ENCODE measurements at regions not wholly inside any gene's neighbourhood (a gene's known extent, or its start where the extent isn't known, plus 50 kb on each side); places are given as distances from the start of the nearest gene placed in this dataset.

- DNase-seq (ENCODE audit: low spot score): no peak
Measured at GRCh38 chr18:56173542-56174220, 464.7 kb downstream of the TXNL1 start.

DNA sequence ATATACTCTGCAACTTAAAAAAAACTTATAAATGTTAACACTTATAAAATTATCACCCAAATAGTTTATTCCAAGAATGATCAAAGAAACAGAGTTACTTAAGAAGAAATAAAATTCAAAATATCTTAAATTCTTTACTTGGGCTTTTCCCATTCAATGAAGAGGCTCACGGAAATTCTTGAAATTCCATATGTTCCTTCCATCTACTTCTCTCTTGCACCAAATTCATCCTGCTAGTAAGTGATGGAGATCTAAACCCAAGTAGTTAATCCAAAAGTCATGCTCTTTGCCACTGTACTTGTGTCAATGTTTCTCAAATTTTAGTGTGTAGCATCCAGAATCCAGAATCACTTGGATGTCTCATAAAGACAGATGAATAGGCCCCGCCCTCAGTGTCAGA lies 465.9 kb downstream of the TXNL1 start:
- no peak for DNase-seq (ENCODE audit: low spot score)

DNA sequence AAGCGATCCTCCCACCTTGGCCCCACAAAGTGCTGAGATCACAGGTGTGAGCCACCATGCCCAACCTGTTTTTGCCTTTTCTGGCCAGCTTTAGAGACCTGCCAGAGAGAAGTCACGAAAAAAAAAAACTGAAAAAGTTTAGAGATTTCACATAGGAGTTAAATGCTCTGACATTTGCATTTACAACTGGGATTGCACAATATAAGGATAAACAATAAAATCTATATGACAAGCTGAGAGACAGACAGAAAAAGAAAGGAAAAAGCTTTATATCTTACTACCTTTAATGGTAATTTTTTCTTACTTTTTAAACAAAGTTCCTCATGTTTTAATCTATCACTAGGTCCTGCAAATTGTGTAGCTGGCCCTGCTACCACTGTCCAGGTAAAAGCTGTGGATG lies 466.5 kb downstream of the TXNL1 start:
- no peak for DNase-seq (ENCODE audit: low spot score)

GRCh38 chr18:56168049-56168781 lies 470.2 kb downstream of the TXNL1 start:
- DNase-seq (ENCODE audit: low spot score): no peak

- DNase-seq (ENCODE audit: low spot score): no peak
Measured at GRCh38 chr18:56167366-56167765, 471.0 kb downstream of the TXNL1 start.

DNA sequence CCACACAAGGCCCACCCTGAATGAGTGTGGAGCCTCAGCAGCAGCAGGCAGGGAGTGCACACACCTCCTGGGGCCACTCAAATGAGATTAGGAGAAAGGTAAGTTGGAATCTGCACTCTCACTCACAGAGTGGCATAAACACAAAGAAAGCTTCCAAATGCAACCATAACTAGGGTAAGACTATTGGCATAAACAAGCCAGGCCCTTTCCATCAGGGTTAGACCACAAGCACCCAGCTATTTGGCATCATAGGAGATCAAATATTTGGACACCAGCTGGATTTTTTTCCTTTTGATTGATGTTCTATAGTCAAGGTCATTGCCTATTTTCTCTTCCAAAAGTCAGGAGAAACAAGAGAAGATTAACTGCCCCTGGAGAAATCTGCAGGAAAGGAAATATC lies 471.5 kb downstream of the TXNL1 start:
- DNase-seq (ENCODE audit: low spot score): no peak

GRCh38 chr18:56165601-56166355 lies 472.6 kb downstream of the TXNL1 start:
- no peak for DNase-seq (ENCODE audit: low spot score)

GRCh38 chr18:56162311-56163265 lies 475.8 kb downstream of the TXNL1 start:
- DNase-seq (ENCODE audit: low spot score): no peak

DNA sequence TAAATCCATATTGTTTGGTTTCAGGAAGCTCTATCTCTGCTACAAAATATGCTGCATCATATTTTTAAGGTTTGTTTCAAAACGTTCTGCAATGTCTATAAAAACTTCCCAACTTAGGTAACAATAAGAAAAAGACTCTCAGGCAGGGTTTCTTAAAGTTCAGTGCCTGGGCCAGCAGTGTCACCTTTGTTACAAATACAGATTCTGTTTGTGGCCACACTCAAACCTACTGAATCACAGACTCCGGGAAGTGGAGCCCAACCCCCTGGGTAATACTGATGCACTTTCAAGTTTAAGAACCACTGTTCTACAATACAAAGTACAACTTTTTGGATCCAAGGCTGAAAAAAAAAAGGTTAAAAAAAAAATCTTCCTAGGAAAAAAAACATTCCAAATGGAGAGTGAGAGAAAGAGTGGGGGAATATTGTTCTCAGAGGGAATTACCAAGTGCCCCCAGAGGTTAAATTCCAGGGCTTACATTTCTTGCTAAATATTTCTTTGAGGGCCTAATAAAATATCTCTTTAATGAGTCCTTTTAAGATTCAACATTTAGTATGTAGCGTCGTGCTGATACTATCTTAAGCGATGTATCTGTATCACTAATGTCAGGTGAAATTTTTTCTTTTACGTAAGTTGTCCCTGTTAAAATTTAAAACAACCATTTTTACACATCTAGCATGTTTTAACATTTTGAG lies 476.7 kb downstream of the TXNL1 start:
- DNase-seq (ENCODE audit: low spot score): no peak

DNA sequence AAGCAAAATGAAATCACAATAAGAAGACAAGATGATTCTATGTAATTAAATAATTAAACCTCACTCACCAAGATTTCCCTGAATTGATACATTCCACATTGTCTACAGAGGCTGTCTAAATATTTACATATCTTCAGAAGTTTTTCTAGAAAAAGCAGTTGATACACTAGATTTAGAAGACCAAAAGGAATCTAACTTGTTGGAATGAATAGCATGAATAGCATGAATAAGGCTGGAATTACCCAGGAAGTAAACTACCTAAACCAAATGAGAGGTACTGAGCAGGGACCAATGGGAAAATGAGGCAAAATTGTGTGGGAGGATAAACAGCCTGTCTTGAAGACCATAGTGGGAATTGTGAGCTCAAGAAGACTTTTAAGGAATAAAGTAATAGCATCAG lies 479.7 kb downstream of the TXNL1 start:
- DNase-seq (ENCODE audit: low spot score): no peak

DNA sequence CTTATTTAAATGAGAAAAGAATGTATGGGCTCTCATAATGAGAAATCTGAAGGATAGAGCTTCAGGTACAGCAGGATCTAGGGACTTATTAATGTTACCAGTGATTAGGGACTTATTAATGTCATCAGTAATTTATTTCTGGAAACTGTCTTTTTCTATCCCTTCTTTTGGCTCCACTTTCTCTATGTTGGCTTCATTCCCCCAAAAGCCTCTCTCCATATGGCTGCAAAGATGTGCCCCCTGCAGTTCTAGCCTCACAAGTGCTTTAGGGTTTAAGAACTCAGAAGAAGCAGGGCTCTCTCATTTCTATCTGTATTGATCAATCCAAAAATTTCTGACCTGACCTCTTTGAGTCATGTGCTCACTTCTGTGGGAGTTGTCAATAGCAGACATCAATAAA lies 480.9 kb downstream of the TXNL1 start:
- no peak for DNase-seq (ENCODE audit: low spot score)

DNA sequence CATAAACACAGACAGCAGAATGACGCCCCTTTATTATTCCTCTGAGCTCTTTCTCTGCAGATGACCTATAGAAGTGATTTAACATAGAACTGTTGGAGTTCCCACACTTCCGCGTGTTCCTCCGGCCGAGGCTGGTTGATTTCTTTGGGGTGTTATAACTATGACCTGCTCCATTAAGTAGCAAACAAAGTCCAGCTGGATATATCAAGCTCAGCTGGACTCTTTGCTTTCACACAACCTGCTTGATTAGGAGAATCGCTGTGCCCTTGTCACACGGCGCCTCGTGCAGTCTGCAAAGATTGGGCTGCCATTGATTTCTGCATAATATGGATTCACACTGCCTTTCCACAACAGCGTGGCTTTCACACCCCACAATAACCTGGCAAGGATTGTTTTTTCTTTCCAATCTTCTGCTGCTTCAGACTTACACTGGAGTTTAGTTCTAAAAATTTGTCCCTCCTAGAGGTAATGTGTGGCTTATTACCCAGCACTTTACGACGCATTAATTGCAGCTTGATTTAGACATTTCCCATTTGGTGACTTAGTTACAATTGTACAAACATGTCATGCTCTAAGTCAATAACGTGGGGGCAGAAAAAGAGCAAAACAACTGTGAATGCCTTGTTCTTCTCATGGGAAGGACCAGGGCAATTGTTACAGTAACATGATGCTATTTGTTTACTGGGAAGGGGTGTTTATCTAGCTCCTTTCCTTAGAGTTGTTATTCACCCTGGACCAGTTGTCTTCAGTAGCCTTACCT lies 485.7 kb downstream of the TXNL1 start:
- DNase-seq (ENCODE audit: low spot score): no peak

DNA sequence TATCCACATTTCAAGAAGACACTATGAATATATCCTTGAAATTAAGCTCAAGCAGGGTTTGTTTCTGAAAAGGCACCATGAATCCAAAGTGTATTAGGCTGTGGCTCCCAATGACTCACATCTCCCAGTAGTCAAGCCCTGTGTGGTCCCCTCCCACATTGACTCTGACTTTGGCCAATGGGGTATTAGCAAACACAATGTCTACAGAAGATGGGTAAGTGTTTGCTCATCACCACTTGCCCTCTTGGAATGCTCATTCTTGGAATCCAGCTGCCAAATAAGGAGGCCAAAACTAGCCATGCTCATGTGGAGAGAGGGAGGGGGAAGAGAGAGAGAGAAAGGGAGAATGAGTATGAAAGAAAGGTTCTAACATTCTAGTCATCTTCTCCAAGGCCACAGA lies 490.0 kb downstream of the TXNL1 start:
- no peak for DNase-seq (ENCODE audit: low spot score)

GRCh38 chr18:56146565-56146964 lies 491.8 kb downstream of the TXNL1 start:
- no peak for DNase-seq (ENCODE audit: low spot score)

DNA sequence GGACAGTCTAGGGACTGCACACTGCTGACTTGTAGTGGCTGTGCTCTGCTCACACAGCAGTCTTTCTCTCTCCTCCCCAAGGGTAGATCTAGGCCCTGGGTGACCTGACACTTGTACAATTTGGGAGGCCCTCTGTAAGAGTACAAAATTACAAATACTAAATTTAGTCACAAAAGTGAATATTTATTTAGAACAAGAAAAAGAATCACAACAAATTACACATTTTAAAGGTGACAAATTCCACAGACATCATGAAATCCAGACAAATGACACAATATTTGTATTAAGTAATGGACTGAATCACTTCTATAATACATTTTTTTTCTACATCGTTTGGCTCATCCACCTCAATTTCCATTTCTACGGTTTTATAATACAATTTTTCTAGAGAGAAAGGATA lies 496.4 kb downstream of the TXNL1 start:
- no peak for DNase-seq (ENCODE audit: low spot score)

- no peak for DNase-seq (ENCODE audit: low spot score)
Measured at GRCh38 chr18:56139792-56140254, 498.6 kb downstream of the TXNL1 start.

- DNase-seq (ENCODE audit: low spot score): no peak
Measured at GRCh38 chr18:56139372-56139771, 499.0 kb downstream of the TXNL1 start.

DNA sequence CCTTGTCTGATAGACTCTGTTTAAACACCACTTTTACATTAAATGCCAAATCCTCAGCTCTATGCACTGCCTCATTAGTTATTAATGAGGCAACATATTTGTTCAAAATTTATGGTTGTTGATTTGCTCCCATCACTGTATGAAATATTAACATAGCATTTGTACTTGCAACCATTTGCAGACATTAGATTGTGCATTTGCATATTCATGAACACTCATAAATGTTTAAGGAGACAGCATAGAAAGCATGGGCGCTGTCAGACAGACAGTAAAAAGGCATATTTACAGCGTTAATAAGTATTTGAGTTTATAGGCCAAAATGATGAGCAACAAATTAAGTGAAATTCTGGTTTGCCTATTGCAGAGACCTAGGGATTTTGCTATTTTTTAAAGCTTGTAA lies 502.3 kb downstream of the TXNL1 start:
- DNase-seq (ENCODE audit: low spot score): no peak

GRCh38 chr18:56130481-56130880 lies 507.9 kb downstream of the TXNL1 start:
- DNase-seq (ENCODE audit: low spot score): no peak

GRCh38 chr18:56128153-56128791 lies 510.1 kb downstream of the TXNL1 start:
- DNase-seq (ENCODE audit: low spot score): no peak
